ENCODE measurements at regions not wholly inside any gene's neighbourhood (a gene's known extent, or its start where the extent isn't known, plus 50 kb on each side); places are given as distances from the start of the nearest gene placed in this dataset.

- TF ChIP-seq CTCF (IDR thresholded peaks at IDR 0.05; ENCODE audit: insufficient read depth, low read length) (no peak), REST (IDR thresholded peaks at IDR 0.05; ENCODE audit: insufficient replicate concordance, low read depth) (no peak), POLR2AphosphoS5 (IDR thresholded peaks at IDR 0.05; ENCODE audit: low read depth) (no peak), GABPA (IDR thresholded peaks at IDR 0.05; ENCODE audit: low read depth) (no peak), SPI1 (IDR thresholded peaks at IDR 0.05; ENCODE audit: borderline replicate concordance, low read depth) (no peak)
Observed at GRCh38 chr14:81662570-81663197, 129.0 kb upstream of the SEL1L start.
